22Rv1 (cell line): ENCODE measurements at regions not wholly inside any gene's neighbourhood (a gene's known extent, or its start where the extent isn't known, plus 50 kb on each side); places are given as distances from the start of the nearest gene placed in this dataset.

Experiments used
- H3K27ac ChIP-seq: fragments of 450-650 bp; 2 replicates; pipeline ENCODE4 v1.5.1; 2017
- CTCF ChIP-seq: fragments of 450-650 bp; IDR thresholded peaks from 2 replicates; pipeline ENCODE4 v1.5.1; 2017; ENCODE audit warnings: mild to moderate bottlenecking
- ZFX ChIP-seq: fragments of 450-650 bp; IDR thresholded peaks from 2 replicates; pipeline ENCODE4 v1.6.1; 2017; ENCODE audit warnings: antibody characterized with exemption, borderline replicate concordance

GRCh38 chr15:66895794-66896453, 169.5 kb upstream of the SMAD3 start:
- H3K27ac ChIP-seq = no peak overlapping the region
- TF ChIP-seq ZFX (no peak), CTCF (no peak)

GRCh38 chr15:66896611-66897010, 168.8 kb upstream of the SMAD3 start:
- no peak overlapping the region for H3K27ac ChIP-seq
- TF ChIP-seq ZFX (no peak), CTCF (no peak)

GRCh38 chr15:66897416-66897815, 168.0 kb upstream of the SMAD3 start:
- TF ChIP-seq CTCF = no peak
- TF ChIP-seq ZFX = no peak
- H3K27ac ChIP-seq = no peak overlapping the region

GRCh38 chr15:66897971-66898370, 167.4 kb upstream of the SMAD3 start:
- H3K27ac ChIP-seq = no peak overlapping the region
- TF ChIP-seq CTCF = no peak
- no peak for TF ChIP-seq ZFX

- TF ChIP-seq CTCF (no peak), ZFX (no peak)
- H3K27ac ChIP-seq = no peak overlapping the region
These were observed 166.6 kb upstream of the SMAD3 start for GRCh38 chr15:66898656-66899386.

- H3K27ac ChIP-seq = no peak overlapping the region
- no peak for TF ChIP-seq ZFX
- TF ChIP-seq CTCF = no peak
These were observed 165.6 kb upstream of the SMAD3 start for GRCh38 chr15:66899555-66900350.
